PFSK-1 (cell line): ENCODE measurements at regions not wholly inside any gene's neighbourhood (a gene's known extent, or its start where the extent isn't known, plus 50 kb on each side); places are given as distances from the start of the nearest gene placed in this dataset.

Experiments
- FOXP2 ChIP-seq: optimal IDR thresholded peaks from 2 replicates; pipeline ENCODE3; 2011; ENCODE audit warnings: borderline replicate concordance, control low read depth, inconsistent platforms; ENCODE audit not compliant: insufficient read depth; ENCODE audit errors: extremely low read length, extremely low read depth
- POLR2AphosphoS5 ChIP-seq: IDR thresholded peaks from 2 replicates; pipeline ENCODE4 v1.6.1; 2012; ENCODE audit warnings: low read depth, mild to moderate bottlenecking, control low read depth, low read length, moderate library complexity
- SIN3A ChIP-seq: IDR thresholded peaks from 2 replicates; pipeline ENCODE4 v1.6.1; 2012; ENCODE audit warnings: mild to moderate bottlenecking, low read length, moderate library complexity, borderline replicate concordance; ENCODE audit not compliant: insufficient read depth
- TAF1 ChIP-seq: IDR thresholded peaks from 2 replicates; pipeline ENCODE4 v1.6.1; 2012; ENCODE audit warnings: low read length, control low read depth, borderline replicate concordance; ENCODE audit not compliant: insufficient read depth
- TF ChIP-seq, protein P1 (sequence below), 2 experiments: IDR thresholded peaks; 2 replicates each; pipeline versions ENCODE4 v1.6.1 to v1.8.0; 2011 to 2012; ENCODE audit warnings: low read depth in 2 of 2, low read length in 2 of 2, control low read depth in 1 of 2, inconsistent platforms in 1 of 2, mild to moderate bottlenecking in 1 of 2, moderate library complexity in 1 of 2; ENCODE audit not compliant: insufficient read depth in 1 of 2

- no peak for TF ChIP-seq TAF1
- TF ChIP-seq, protein P1, sequence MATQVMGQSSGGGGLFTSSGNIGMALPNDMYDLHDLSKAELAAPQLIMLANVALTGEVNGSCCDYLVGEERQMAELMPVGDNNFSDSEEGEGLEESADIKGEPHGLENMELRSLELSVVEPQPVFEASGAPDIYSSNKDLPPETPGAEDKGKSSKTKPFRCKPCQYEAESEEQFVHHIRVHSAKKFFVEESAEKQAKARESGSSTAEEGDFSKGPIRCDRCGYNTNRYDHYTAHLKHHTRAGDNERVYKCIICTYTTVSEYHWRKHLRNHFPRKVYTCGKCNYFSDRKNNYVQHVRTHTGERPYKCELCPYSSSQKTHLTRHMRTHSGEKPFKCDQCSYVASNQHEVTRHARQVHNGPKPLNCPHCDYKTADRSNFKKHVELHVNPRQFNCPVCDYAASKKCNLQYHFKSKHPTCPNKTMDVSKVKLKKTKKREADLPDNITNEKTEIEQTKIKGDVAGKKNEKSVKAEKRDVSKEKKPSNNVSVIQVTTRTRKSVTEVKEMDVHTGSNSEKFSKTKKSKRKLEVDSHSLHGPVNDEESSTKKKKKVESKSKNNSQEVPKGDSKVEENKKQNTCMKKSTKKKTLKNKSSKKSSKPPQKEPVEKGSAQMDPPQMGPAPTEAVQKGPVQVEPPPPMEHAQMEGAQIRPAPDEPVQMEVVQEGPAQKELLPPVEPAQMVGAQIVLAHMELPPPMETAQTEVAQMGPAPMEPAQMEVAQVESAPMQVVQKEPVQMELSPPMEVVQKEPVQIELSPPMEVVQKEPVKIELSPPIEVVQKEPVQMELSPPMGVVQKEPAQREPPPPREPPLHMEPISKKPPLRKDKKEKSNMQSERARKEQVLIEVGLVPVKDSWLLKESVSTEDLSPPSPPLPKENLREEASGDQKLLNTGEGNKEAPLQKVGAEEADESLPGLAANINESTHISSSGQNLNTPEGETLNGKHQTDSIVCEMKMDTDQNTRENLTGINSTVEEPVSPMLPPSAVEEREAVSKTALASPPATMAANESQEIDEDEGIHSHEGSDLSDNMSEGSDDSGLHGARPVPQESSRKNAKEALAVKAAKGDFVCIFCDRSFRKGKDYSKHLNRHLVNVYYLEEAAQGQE (IDR thresholded peaks at IDR 0.05; ENCODE audit: insufficient read depth in 1 of 2, low read depth in 2 of 2, low read length in 2 of 2), result no peak
- no peak for TF ChIP-seq POLR2AphosphoS5
- no peak for TF ChIP-seq FOXP2
- no peak for TF ChIP-seq SIN3A
These were observed 641.1 kb downstream of the MID1IP1 start for GRCh38 chrX:39442332-39442731.

GRCh38 chrX:39443240-39443639, 642.0 kb downstream of the MID1IP1 start:
- TF ChIP-seq TAF1 (no peak), FOXP2 (no peak), SIN3A (no peak), POLR2AphosphoS5 (no peak)
- TF ChIP-seq, protein P1 (IDR thresholded peaks at IDR 0.05; ENCODE audit: insufficient read depth in 1 of 2, low read depth in 2 of 2, low read length in 2 of 2), result no peak

- TF ChIP-seq FOXP2, result no peak
- TF ChIP-seq, protein P1 (IDR thresholded peaks at IDR 0.05; ENCODE audit: insufficient read depth in 1 of 2, low read depth in 2 of 2, low read length in 2 of 2), result no peak
- no peak for TF ChIP-seq TAF1
- TF ChIP-seq SIN3A, result no peak
- TF ChIP-seq POLR2AphosphoS5, result no peak
These were observed 644.1 kb downstream of the MID1IP1 start for GRCh38 chrX:39445336-39445735.

- no peak for TF ChIP-seq FOXP2
- no peak for TF ChIP-seq SIN3A
- no peak for TF ChIP-seq POLR2AphosphoS5
- TF ChIP-seq, protein P1 (IDR thresholded peaks at IDR 0.05; ENCODE audit: insufficient read depth in 1 of 2, low read depth in 2 of 2, low read length in 2 of 2), result no peak
- no peak for TF ChIP-seq TAF1
These were observed 648.1 kb downstream of the MID1IP1 start for GRCh38 chrX:39449352-39449751.

GRCh38 chrX:39450234-39450977, 647.4 kb downstream of the BCOR start:
- TF ChIP-seq SIN3A (no peak), POLR2AphosphoS5 (no peak), TAF1 (no peak), FOXP2 (no peak)
- TF ChIP-seq, protein P1 (IDR thresholded peaks at IDR 0.05; ENCODE audit: insufficient read depth in 1 of 2, low read depth in 2 of 2, low read length in 2 of 2), result no peak
